Activated B cell treated with CpG ODN at 0.5 μM for 24 hours (primary cell): ENCODE measurements at regions not wholly inside any gene's neighbourhood (a gene's known extent, or its start where the extent isn't known, plus 50 kb on each side); places are given as distances from the start of the nearest gene placed in this dataset.

Experiments
- ATAC-seq: fragments of 200-7000 bp; cut with Tn5 transposase; one replicate; pipeline ENCODE4 v1.10.0; 2021; ENCODE audit warnings: low read depth, mild to moderate bottlenecking, moderate library complexity
- CTCF ChIA-PET: fragments of 350-600 bp; sonication (Branson Sonifier 250); formaldehyde crosslinking; loops from one replicate; lab custom pipeline; 2021; ENCODE audit warnings: antibody characterized with exemption; lab: Charles Lee
- POLR2A ChIA-PET: fragments of 350-600 bp; sonication (Branson Sonifier 250); formaldehyde crosslinking; loops from one replicate; lab custom pipeline; 2021; ENCODE audit warnings: antibody characterized with exemption; lab: Charles Lee
- DNase-seq: peaks from one replicate; pipeline ENCODE4 v3.0.0; 2022
- H3K27ac Mint-ChIP-seq: one replicate; pipeline ENCODE4 v1.8.0; 2020; ENCODE audit warnings: mixed read lengths
- H3K27me3 Mint-ChIP-seq: one replicate; pipeline ENCODE4 v1.8.0; 2021; ENCODE audit warnings: mixed read lengths
- H3K36me3 Mint-ChIP-seq: one replicate; pipeline ENCODE4 v1.8.0; 2021; ENCODE audit warnings: low read depth, mixed read lengths
- H3K4me1 Mint-ChIP-seq: one replicate; pipeline ENCODE4 v1.8.0; 2021; ENCODE audit warnings: mixed read lengths
- H3K4me3 Mint-ChIP-seq: one replicate; pipeline ENCODE4 v1.8.0; 2020; ENCODE audit warnings: mild to moderate bottlenecking, mixed read lengths
- H3K9me3 Mint-ChIP-seq: one replicate; pipeline ENCODE4 v1.8.0; 2020; ENCODE audit warnings: mixed read lengths
- CTCF ChIP-seq: fragments of 200-600 bp; IDR thresholded peaks from one replicate; pipeline ENCODE4 v1.8.0; 2022; ENCODE audit warnings: antibody characterized with exemption, mild to moderate bottlenecking
- intact Hi-C: fragments of 100-400 bp; cut with micrococcal nuclease; formaldehyde crosslinking; loops from one replicate; pipeline ENCODE4 v1.15.1; 2024

- TF ChIP-seq CTCF, result no peak
- H3K27ac Mint-ChIP-seq, result no peak overlapping the region
- POLR2A ChIA-PET, result interaction anchor here (0.8 kb wide), 1 partner anchor 67 kb away, joined by 7 read pairs; the partner anchor contains the start of gene STX16
Observed at GRCh38 chr20:58584051-58584824, 66.8 kb upstream of the STX16 start.

GRCh38 chr20:58583586-58583985 lies 67.5 kb upstream of the STX16 start:
- peaks cover 9% of the 10 kb centered on the region for H3K9me3 Mint-ChIP-seq
- DNase-seq, result no peak
- CTCF ChIA-PET, result no interaction called here
- intact Hi-C loops, result no loop called here
- no peaks in the 10 kb centered on the region for H3K36me3 Mint-ChIP-seq
- no peak for TF ChIP-seq CTCF
- no peaks in the 10 kb centered on the region for H3K4me1 Mint-ChIP-seq
- H3K27ac Mint-ChIP-seq, result no peak overlapping the region
- peaks cover 26% of the 10 kb centered on the region for H3K27me3 Mint-ChIP-seq
- POLR2A ChIA-PET, result no interaction called here
- H3K4me3 Mint-ChIP-seq, result no peak overlapping the region
- ATAC-seq, result no peak

More at GRCh38 chr20:58584051-58584824, 66.8 kb upstream of the STX16 start:
- DNase-seq (no peak), ATAC-seq (no peak)
- H3K9me3 Mint-ChIP-seq, result peaks cover 9% of the 10 kb centered on the region
- CTCF ChIA-PET, result no interaction called here
- H3K36me3 Mint-ChIP-seq, result no peaks in the 10 kb centered on the region
- H3K4me3 Mint-ChIP-seq, result no peak overlapping the region
- H3K4me1 Mint-ChIP-seq, result no peaks in the 10 kb centered on the region
- peaks cover 26% of the 10 kb centered on the region for H3K27me3 Mint-ChIP-seq
- intact Hi-C loops, result no loop called here

GRCh38 chr20:58583176-58583575 lies 67.9 kb upstream of the STX16 start:
- ATAC-seq (no peak), DNase-seq (no peak)
- Mint-ChIP-seq H3K36me3 (no peaks in the 10 kb centered on the region), H3K27me3 (peaks cover 28% of the 10 kb centered on the region), H3K27ac (no peak overlapping the region), H3K9me3 (peaks cover 9% of the 10 kb centered on the region), H3K4me3 (no peak overlapping the region), H3K4me1 (no peaks in the 10 kb centered on the region)
- CTCF ChIA-PET, result no interaction called here
- no peak for TF ChIP-seq CTCF
- POLR2A ChIA-PET, result no interaction called here
- intact Hi-C loops, result no loop called here

GRCh38 chr20:58580474-58580835 lies 65.3 kb upstream of the APCDD1L start:
- intact Hi-C loops, result no loop called here
- Mint-ChIP-seq H3K27me3 (peaks cover 26% of the 10 kb centered on the region), H3K36me3 (no peaks in the 10 kb centered on the region), H3K9me3 (peaks cover 9% of the 10 kb centered on the region), H3K4me3 (no peak overlapping the region), H3K4me1 (no peaks in the 10 kb centered on the region), H3K27ac (no peak overlapping the region)
- ATAC-seq, result no peak
- CTCF ChIA-PET, result no interaction called here
- POLR2A ChIA-PET, result no interaction called here
- no peak for TF ChIP-seq CTCF
- no peak for DNase-seq

GRCh38 chr20:58579819-58580473 lies 64.7 kb upstream of the APCDD1L start:
- no peak for ATAC-seq
- intact Hi-C loops, result no loop called here
- Mint-ChIP-seq H3K27ac (no peak overlapping the region), H3K4me1 (no peaks in the 10 kb centered on the region), H3K36me3 (no peaks in the 10 kb centered on the region), H3K4me3 (no peak overlapping the region), H3K9me3 (peaks cover 9% of the 10 kb centered on the region), H3K27me3 (peaks cover 27% of the 10 kb centered on the region)
- no peak for TF ChIP-seq CTCF
- POLR2A ChIA-PET, result no interaction called here
- no peak for DNase-seq
- CTCF ChIA-PET, result no interaction called here
